ENCODE measurements at regions not wholly inside any gene's neighbourhood (a gene's known extent, or its start where the extent isn't known, plus 50 kb on each side); places are given as distances from the start of the nearest gene placed in this dataset.
"Not testable (repeated sequence)": the region's sequence is repeated elsewhere in the genome, so short reads cannot be mapped to it uniquely, and the experiment has no call there.

GRCh38 chrX:118259213-118259612 is 86.7 kb upstream of the WDR44 start:
- TF ChIP-seq CTCF (IDR thresholded peaks at IDR 0.05; ENCODE audit: insufficient read depth, low read length, poor library complexity, severe bottlenecking), result no peak

GRCh38 chrX:118261151-118261550 is 84.8 kb upstream of the WDR44 start:
- DNase-seq (ENCODE audit: extremely low read depth, insufficient read length), result no peak
- no peak for TF ChIP-seq CTCF (IDR thresholded peaks at IDR 0.05; ENCODE audit: insufficient read depth, low read length, poor library complexity, severe bottlenecking)
- Histone ChIP-seq H3K27me3 (replicated peaks; ENCODE audit: control insufficient read depth, insufficient read depth, low read length) (no peaks in the 10 kb centered on the region), H3K4me3 (replicated peaks; ENCODE audit: low read depth, low read length) (no peak overlapping the region), H3K36me3 (ENCODE audit: control insufficient read depth, insufficient read depth, low read length) (no peaks in the 10 kb centered on the region)

More at GRCh38 chrX:118259213-118259612, 86.7 kb upstream of the WDR44 start:
- no peak for DNase-seq (ENCODE audit: extremely low read depth, insufficient read length)
- Histone ChIP-seq H3K4me3 (replicated peaks; ENCODE audit: low read depth, low read length) (no peak overlapping the region), H3K27me3 (replicated peaks; ENCODE audit: control insufficient read depth, insufficient read depth, low read length) (no peaks in the 10 kb centered on the region), H3K36me3 (ENCODE audit: control insufficient read depth, insufficient read depth, low read length) (no peaks in the 10 kb centered on the region)

DNA sequence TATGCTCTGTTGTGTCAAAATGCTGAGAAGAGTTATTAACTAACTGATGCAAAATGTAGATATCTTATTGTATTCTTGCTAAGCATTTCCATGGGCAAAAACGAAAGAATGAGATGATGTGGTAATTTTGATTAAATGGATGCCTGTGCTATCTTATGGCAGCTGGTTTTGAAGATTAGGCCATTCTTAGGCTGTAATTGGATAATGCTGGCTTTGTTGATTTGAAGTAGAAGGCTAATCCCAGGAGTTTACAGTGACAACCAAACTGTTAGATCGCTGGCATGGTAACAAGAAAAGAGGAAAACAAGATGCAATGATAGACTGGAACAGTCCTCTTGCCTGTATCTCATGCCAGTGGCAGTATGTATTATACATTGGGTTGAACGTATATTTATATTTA is 74.1 kb upstream of the WDR44 start:
- Histone ChIP-seq H3K27me3 (replicated peaks; ENCODE audit: control insufficient read depth, insufficient read depth, low read length) (no peaks in the 10 kb centered on the region), H3K4me3 (replicated peaks; ENCODE audit: low read depth, low read length) (no peak overlapping the region)
- no peak for TF ChIP-seq CTCF (IDR thresholded peaks at IDR 0.05; ENCODE audit: insufficient read depth, low read length, poor library complexity, severe bottlenecking)

DNA sequence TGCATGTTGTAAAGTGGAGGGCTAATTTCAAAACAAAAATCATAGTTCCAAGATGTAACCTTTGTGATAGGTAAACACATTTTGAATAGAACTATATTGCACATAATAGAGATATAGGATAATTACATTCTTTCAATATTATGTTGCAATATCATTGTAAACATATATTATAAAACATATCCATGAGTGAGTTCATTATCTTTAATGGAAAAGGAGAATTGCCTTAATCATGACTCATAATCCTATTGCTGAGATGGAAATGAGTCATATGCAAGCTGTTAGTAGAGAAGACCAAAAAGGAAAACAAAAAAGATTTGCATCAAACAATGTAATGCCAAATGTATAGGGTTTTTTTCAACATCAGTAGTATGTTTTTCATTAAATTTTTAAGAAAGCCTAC is 73.7 kb upstream of the WDR44 start:
- TF ChIP-seq CTCF (IDR thresholded peaks at IDR 0.05; ENCODE audit: insufficient read depth, low read length, poor library complexity, severe bottlenecking), result no peak
- Histone ChIP-seq H3K4me3 (replicated peaks; ENCODE audit: low read depth, low read length) (no peak overlapping the region), H3K27me3 (replicated peaks; ENCODE audit: control insufficient read depth, insufficient read depth, low read length) (no peaks in the 10 kb centered on the region), H3K36me3 (ENCODE audit: control insufficient read depth, insufficient read depth, low read length) (no peaks in the 10 kb centered on the region)
- DNase-seq (ENCODE audit: extremely low read depth, insufficient read length), result no peak

More for the DNA sequence above, 74.1 kb upstream of the WDR44 start:
- DNase-seq (ENCODE audit: extremely low read depth, insufficient read length), result no peak
- H3K36me3 ChIP-seq (ENCODE audit: control insufficient read depth, insufficient read depth, low read length), result no peaks in the 10 kb centered on the region

DNA sequence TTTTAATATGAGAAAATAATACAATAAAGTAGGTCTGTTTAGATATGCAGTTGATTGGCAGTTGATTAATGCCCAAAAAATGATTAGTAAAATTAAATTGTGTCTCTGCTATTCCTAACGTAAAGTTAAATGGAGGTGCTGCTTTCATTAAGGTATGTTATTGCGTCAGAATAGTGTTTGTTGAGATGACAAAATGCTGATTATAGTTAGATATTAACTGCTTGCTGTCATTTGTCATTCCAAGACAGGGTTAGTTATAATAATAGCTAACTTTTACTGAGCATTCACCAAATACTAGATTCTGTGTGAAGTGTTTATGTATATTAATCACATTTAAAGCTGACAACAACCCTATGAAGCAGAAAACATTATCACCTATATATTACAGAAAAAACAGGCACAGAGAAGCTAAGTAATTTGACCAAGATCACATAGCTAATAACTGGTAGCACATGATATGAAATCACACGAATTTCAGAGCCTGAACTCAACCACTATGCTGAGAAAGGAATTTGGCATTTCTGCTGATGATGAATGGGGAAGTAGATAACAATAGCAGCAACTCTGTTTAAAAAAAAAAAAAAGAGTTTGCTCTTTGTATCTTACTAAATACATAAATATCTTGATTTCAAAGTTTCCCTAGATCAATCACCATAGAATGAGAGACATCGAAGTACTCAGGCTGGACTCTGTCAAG is 59.7 kb upstream of the WDR44 start:
- TF ChIP-seq CTCF (IDR thresholded peaks at IDR 0.05; ENCODE audit: insufficient read depth, low read length, poor library complexity, severe bottlenecking), result no peak
- no peak for DNase-seq (ENCODE audit: extremely low read depth, insufficient read length)
- no peaks in the 10 kb centered on the region; the same call in 1 of the 2 replicates for H3K27me3 ChIP-seq (replicated peaks; ENCODE audit: control insufficient read depth, insufficient read depth, low read length)

DNA sequence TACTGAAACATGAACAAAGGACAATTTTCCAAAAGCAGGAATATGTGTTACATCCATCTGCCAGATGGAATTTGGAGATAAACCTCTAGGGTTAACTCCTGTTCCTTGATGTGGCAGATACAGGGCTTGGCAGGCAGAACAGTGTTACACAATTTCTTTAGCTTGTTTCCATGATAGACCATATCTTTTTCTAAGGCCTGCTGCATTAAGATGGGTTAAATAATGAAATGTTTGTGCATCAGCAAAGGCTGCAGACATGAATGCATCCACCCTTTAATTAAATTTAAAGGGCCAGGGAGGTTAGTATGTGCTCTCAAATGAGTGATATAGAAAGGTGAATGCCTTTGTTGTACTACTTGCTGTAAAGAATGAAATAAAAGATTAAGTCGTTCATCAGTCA is 50.1 kb upstream of the WDR44 start:
- H3K4me3 ChIP-seq (replicated peaks; ENCODE audit: low read depth, low read length); H3K27me3 ChIP-seq (replicated peaks; ENCODE audit: control insufficient read depth, insufficient read depth, low read length); DNase-seq (ENCODE audit: extremely low read depth, insufficient read length); H3K36me3 ChIP-seq (ENCODE audit: control insufficient read depth, insufficient read depth, low read length): not testable (repeated sequence)

More for the DNA sequence above, 59.7 kb upstream of the WDR44 start:
- Histone ChIP-seq H3K36me3 (ENCODE audit: control insufficient read depth, insufficient read depth, low read length) (no peaks in the 10 kb centered on the region), H3K4me3 (replicated peaks; ENCODE audit: low read depth, low read length) (no peak overlapping the region)
